Upper lobe of left lung (tissue), 6 donors: ENCODE measurements at regions not wholly inside any gene's neighbourhood (a gene's known extent, or its start where the extent isn't known, plus 50 kb on each side); places are given as distances from the start of the nearest gene placed in this dataset.

Source experiments
- ATAC-seq, 2 donors: fragments of 200-7000 bp; cut with Tn5 transposase; one replicate each; pipeline ENCODE4 v1.9.1; 2022; ENCODE audit warnings: mild to moderate bottlenecking in 2 of 2, moderate library complexity in 2 of 2; ENCODE audit not compliant: low FRiP score in 2 of 2
- DNase-seq, 2 donors: peaks; one replicate each; pipeline ENCODE4 v3.0.0-alpha.2; 2019 to 2020
- H3K27ac ChIP-seq, 4 donors: fragments of 200-600 bp; sonication (generic); one replicate each; pipeline ENCODE4 v1.5.1; 2016 to 2019
- H3K27me3 ChIP-seq, 4 donors: fragments of 200-600 bp; sonication (generic); one replicate each; pipeline ENCODE4 v1.5.1; 2017 to 2019
- H3K36me3 ChIP-seq, 4 donors: fragments of 200-600 bp; sonication (generic); one replicate each; pipeline ENCODE4 v1.5.1; 2016 to 2019
- H3K4me1 ChIP-seq, 4 donors: fragments of 200-600 bp; sonication (generic); one replicate each; pipeline ENCODE4 v1.5.1; 2018 to 2019
- H3K4me3 ChIP-seq, 4 donors: fragments of 200-600 bp; sonication (generic); one replicate each; pipeline ENCODE4 v1.5.1; 2017 to 2019; ENCODE audit warnings: mild to moderate bottlenecking in 2 of 4, moderate library complexity in 1 of 4
- H3K9me3 ChIP-seq, 4 donors: fragments of 200-600 bp; sonication (generic); one replicate each; pipeline ENCODE4 v1.5.1; 2018 to 2019
- EP300 ChIP-seq, 4 donors: sonication (generic); formaldehyde crosslinking; IDR thresholded peaks; one replicate each; pipeline ENCODE4 v1.5.1; 2017; ENCODE audit warnings: antibody characterized with exemption in 4 of 4, control low read depth in 2 of 4
- POLR2A ChIP-seq, 4 donors: fragments of 450-650 bp; IDR thresholded peaks; one replicate each; pipeline ENCODE4 v1.5.1; 2016 to 2017; ENCODE audit warnings: antibody characterized with exemption in 4 of 4, mild to moderate bottlenecking in 2 of 4
- POLR2AphosphoS5 ChIP-seq, 2 donors: sonication (generic); formaldehyde crosslinking; IDR thresholded peaks; one replicate each; pipeline ENCODE4 v1.5.1; 2017; ENCODE audit warnings: antibody characterized with exemption in 2 of 2
- WGBS, 2 donors: methylation state at CpG; one replicate each; pipeline ENCODE4 v1.1.5; 2017 to 2018; 5-methylcytosine and 5-hydroxymethylcytosine counted together
- TF ChIP-seq, protein P1 (sequence below), 6 experiments: fragments of 450-650 bp in 4 of 6; fragments of 200-600 bp in 2 of 6; sonication (generic) in 2 of 6; IDR thresholded peaks; one replicate each; pipeline ENCODE4 v1.5.1; 2016 to 2019; ENCODE audit warnings: antibody characterized with exemption in 6 of 6
- donor health status: DM: no; HTN: no; CAD: no; lungs with moderate emphysema.
- donor health status: DM: no; HTN: yes; CAD: no; lungs with severe emphysema.

DNA sequence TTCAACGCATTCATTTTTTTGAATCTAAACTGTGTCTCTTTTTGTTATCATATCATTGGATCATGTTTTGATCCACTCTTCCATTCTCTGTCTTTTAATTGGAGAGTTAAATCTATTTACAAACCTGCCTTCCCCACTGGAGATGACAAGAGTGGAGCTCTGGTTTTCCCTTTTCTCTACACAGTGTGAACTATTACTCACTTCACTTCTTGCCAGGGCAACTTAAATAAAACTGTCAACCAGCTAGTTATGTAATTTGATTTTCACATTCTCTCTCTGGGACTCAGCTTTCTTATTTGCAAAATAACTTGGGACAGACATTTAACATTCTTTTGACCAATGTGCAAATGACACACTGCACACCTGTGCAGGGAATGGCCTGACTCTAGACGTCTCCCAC, 230.8 kb upstream of the CST7 start:
- Histone ChIP-seq H3K4me3 (no peak overlapping the region), H3K27ac (no peak overlapping the region), H3K36me3 (no peaks in the 10 kb centered on the region), H3K4me1 (no peaks in the 10 kb centered on the region), H3K9me3 (peaks cover 0 to 9% (median 3%) of the 10 kb centered on the region in 4 donors), H3K27me3 (peaks cover 0 to 5% (median 0%) of the 10 kb centered on the region in 4 donors)
- DNase-seq, result no peak
- ATAC-seq, result no peak
- TF ChIP-seq POLR2A (IDR thresholded peaks at IDR 0.05) (no peak), EP300 (IDR thresholded peaks at IDR 0.05) (no peak)
- WGBS, 2 donors, result 79% methylated on average over 2 of the region's 2 CpGs

DNA sequence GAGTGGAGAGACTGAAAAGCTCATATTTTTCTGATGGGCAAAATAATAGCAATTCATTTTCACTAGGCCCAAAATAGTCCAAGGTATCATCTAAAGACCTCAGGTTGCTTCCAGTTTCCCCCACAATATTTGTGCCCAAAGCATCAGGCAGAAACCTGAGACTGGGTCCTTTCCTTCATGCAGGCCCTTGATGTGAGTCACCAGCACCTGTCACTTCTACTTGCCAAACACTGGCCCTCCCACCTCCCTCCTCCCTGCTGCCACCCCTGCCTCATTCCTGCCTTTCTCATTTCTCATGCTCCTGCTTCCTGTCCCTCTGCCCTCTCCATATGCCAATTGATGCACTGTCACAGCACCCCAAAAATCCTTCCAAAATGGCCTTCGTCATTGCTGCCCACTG, 230.4 kb upstream of the CST7 start:
- peaks cover 0 to 9% (median 3%) of the 10 kb centered on the region in 4 donors for H3K9me3 ChIP-seq
- H3K27ac ChIP-seq, result no peak overlapping the region
- peaks cover 0 to 5% (median 0%) of the 10 kb centered on the region in 4 donors for H3K27me3 ChIP-seq
- DNase-seq, result no peak
- no peak overlapping the region for H3K4me3 ChIP-seq
- ATAC-seq, result no peak
- no peaks in the 10 kb centered on the region for H3K36me3 ChIP-seq
- TF ChIP-seq EP300 (IDR thresholded peaks at IDR 0.05), result no peak
- no peak for TF ChIP-seq POLR2A (IDR thresholded peaks at IDR 0.05)
- TF ChIP-seq POLR2AphosphoS5 (IDR thresholded peaks at IDR 0.05), result no peak
- TF ChIP-seq, protein P1, sequence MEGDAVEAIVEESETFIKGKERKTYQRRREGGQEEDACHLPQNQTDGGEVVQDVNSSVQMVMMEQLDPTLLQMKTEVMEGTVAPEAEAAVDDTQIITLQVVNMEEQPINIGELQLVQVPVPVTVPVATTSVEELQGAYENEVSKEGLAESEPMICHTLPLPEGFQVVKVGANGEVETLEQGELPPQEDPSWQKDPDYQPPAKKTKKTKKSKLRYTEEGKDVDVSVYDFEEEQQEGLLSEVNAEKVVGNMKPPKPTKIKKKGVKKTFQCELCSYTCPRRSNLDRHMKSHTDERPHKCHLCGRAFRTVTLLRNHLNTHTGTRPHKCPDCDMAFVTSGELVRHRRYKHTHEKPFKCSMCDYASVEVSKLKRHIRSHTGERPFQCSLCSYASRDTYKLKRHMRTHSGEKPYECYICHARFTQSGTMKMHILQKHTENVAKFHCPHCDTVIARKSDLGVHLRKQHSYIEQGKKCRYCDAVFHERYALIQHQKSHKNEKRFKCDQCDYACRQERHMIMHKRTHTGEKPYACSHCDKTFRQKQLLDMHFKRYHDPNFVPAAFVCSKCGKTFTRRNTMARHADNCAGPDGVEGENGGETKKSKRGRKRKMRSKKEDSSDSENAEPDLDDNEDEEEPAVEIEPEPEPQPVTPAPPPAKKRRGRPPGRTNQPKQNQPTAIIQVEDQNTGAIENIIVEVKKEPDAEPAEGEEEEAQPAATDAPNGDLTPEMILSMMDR (IDR thresholded peaks at IDR 0.05), result no peak
- no peaks in the 10 kb centered on the region for H3K4me1 ChIP-seq
- 83 to 95% methylated on average over 1 of the region's 1 CpG for WGBS, 2 donors

DNA sequence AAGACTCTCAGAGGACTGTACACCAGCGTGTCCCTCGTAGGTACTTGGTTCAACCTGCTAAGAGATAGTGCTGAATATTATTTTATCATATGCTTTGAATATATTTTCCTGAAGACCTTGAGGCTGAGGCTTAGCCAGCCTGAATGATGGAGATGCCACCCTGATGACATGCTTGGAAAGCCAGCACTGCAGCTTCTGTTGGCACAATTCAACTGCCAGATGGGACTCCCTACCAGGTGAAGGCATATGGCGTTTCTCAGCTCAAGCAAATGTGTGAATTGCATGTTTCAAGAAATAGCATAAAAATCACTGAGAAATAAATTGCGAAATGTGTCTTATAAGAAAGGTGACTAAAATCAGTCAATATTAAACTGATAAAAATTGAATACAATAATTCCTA, 228.1 kb upstream of the CST7 start:
- WGBS, 2 donors, result 91% methylated on average over 4 of the region's 4 CpGs
- TF ChIP-seq POLR2A (IDR thresholded peaks at IDR 0.05) (no peak), EP300 (IDR thresholded peaks at IDR 0.05) (no peak), POLR2AphosphoS5 (IDR thresholded peaks at IDR 0.05) (no peak)
- TF ChIP-seq, protein P1 (IDR thresholded peaks at IDR 0.05), result no peak
- ATAC-seq (no peak), DNase-seq (no peak)
- Histone ChIP-seq H3K36me3 (no peaks in the 10 kb centered on the region), H3K9me3 (no peaks in the 10 kb centered on the region), H3K4me1 (no peaks in the 10 kb centered on the region), H3K27ac (no peak overlapping the region), H3K4me3 (no peak overlapping the region), H3K27me3 (peaks cover 0 to 5% (median 0%) of the 10 kb centered on the region in 4 donors)

DNA sequence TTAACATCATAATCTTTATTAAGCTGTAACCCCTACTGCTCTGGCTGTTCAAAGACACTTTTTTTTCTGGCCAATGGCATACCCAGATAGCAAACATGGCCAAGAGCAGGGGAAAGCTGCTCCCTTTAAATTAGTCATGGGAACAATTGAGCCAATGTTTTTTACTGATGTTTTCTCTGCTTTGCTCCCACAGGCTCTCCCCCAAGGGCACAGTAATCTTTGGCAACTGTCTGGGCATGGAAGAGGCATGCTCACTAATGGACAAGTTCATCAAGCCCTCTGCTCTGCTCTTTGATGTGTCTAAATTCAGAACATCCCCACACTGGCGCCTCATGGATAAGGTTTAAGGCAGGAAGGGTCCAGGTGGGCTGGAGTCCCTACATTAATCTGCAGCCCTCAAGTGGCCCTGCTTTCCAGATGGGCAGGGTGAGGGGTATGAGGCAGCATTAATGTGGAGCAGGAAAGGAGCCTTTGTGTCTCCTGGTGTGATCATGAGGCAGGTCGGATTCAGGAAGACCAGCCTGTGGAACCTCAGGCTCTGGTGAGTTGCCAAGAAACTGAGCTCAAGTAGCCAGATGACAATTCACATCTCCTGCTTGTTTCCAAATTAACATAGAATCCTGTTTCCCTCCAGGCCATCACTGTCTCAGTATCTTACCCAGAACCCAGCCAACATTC, 227.0 kb upstream of the CST7 start:
- peaks cover 0 to 5% (median 0%) of the 10 kb centered on the region in 4 donors for H3K27me3 ChIP-seq
- no peak overlapping the region for H3K4me3 ChIP-seq
- H3K4me1 ChIP-seq, result no peaks in the 10 kb centered on the region
- TF ChIP-seq, protein P1 (IDR thresholded peaks at IDR 0.05), result no peak
- TF ChIP-seq POLR2AphosphoS5 (IDR thresholded peaks at IDR 0.05), result no peak
- no peak for TF ChIP-seq POLR2A (IDR thresholded peaks at IDR 0.05)
- no peak for TF ChIP-seq EP300 (IDR thresholded peaks at IDR 0.05)
- no peaks in the 10 kb centered on the region for H3K36me3 ChIP-seq
- DNase-seq (no peak), ATAC-seq (no peak)
- H3K27ac ChIP-seq, result no peak overlapping the region
- WGBS, 2 donors, result 40 to 79% methylated on average over 1 to 2 of the region's 2 CpGs
- no peaks in the 10 kb centered on the region for H3K9me3 ChIP-seq

DNA sequence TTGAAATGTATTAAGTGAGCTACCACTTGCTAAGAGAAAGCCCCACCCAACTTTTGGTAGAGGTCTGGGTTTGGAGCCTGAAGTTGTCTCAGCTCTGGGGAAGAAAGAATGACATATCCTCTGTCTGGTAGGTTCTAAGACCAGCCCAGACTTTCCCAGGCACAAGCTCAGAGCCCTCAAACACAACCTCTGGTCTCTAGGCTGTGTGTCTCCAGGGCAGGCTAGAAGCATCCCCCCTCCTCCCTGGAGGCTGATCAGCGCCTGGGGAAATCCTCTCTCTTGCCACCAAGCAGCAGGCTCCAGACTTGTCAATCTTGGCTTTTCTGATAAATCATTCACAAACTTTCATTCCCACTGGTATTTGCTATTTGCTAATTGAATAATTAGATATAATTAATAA, 226.5 kb upstream of the CST7 start:
- Histone ChIP-seq H3K36me3 (no peaks in the 10 kb centered on the region), H3K4me3 (no peak overlapping the region), H3K9me3 (no peaks in the 10 kb centered on the region), H3K4me1 (no peaks in the 10 kb centered on the region), H3K27me3 (peaks cover 0 to 5% (median 0%) of the 10 kb centered on the region in 4 donors), H3K27ac (no peak overlapping the region)
- no peak for DNase-seq
- no peak for ATAC-seq
- WGBS, 2 donors, result 75 to 94% methylated on average over 1 of the region's 1 CpG
- TF ChIP-seq, protein P1 (IDR thresholded peaks at IDR 0.05), result no peak
- no peak for TF ChIP-seq EP300 (IDR thresholded peaks at IDR 0.05)
- TF ChIP-seq POLR2A (IDR thresholded peaks at IDR 0.05), result no peak
- TF ChIP-seq POLR2AphosphoS5 (IDR thresholded peaks at IDR 0.05), result no peak
